GM23338 (cell line): ENCODE measurements at regions not wholly inside any gene's neighbourhood (a gene's known extent, or its start where the extent isn't known, plus 50 kb on each side); places are given as distances from the start of the nearest gene placed in this dataset.

ENCODE experiments used
- CREB1 ChIP-seq: fragments of 250-450 bp; sonication (Bioruptor Pico); IDR thresholded peaks from 2 replicates; pipeline ENCODE4 v1.5.0; 2020; ENCODE audit warnings: low read depth, mild to moderate bottlenecking, moderate library complexity
- CTCF ChIP-seq, 2 experiments: fragments of 200-600 bp in 1 of 2; sonication (generic) in 1 of 2; conservative IDR thresholded peaks; 2 replicates each; pipeline versions ENCODE4 v1.5.1 to v1.6.1; 2016 to 2017; ENCODE audit warnings: antibody characterized with exemption in 2 of 2, low read depth in 2 of 2, mild to moderate bottlenecking in 2 of 2, moderate library complexity in 1 of 2
- ETS1 ChIP-seq: IDR thresholded peaks from 2 replicates; pipeline ENCODE4 v1.6.1; 2016; ENCODE audit warnings: antibody characterized with exemption
- EZH2 ChIP-seq: fragments of 200-600 bp; sonication (generic); IDR thresholded peaks from one replicate; pipeline ENCODE4 v1.8.0; 2017; ENCODE audit warnings: antibody characterized with exemption, mild to moderate bottlenecking, low read depth; ENCODE audit not compliant: unreplicated experiment
- POLR2AphosphoS5 ChIP-seq: IDR thresholded peaks from 2 replicates; pipeline ENCODE4 v1.6.1; 2016; ENCODE audit warnings: antibody characterized with exemption, low read depth
- REST ChIP-seq: IDR thresholded peaks from one replicate; pipeline ENCODE4 v1.6.1; 2018; ENCODE audit warnings: antibody characterized with exemption; ENCODE audit not compliant: unreplicated experiment
- STAT1 ChIP-seq: IDR thresholded peaks from one replicate; pipeline ENCODE4 v1.6.1; 2016; ENCODE audit warnings: antibody characterized with exemption; ENCODE audit not compliant: unreplicated experiment

- TF ChIP-seq CTCF (conservative IDR thresholded peaks at IDR 0.05; ENCODE audit: low read depth in 2 of 2) (no peak), EZH2 (no peak), POLR2AphosphoS5 (no peak), REST (no peak), STAT1 (no peak), ETS1 (no peak), CREB1 (CRISPR knock-in tag) (no peak)
Measured at GRCh38 chr15:62618432-62618831, 424.1 kb upstream of the TPM1 start.
